HG02981 (cell line): ENCODE measurements at regions not wholly inside any gene's neighbourhood (a gene's known extent, or its start where the extent isn't known, plus 50 kb on each side); places are given as distances from the start of the nearest gene placed in this dataset.
A peak's percentile ranks its signal among the peaks of the same experiment; 100 is the strongest.

ENCODE experiments used
- ATAC-seq: cut with Tn5 transposase; IDR thresholded peaks from one replicate; pipeline ENCODE4 v1.9.1; 2021; ENCODE audit warnings: mild to moderate bottlenecking, moderate library complexity; ENCODE audit not compliant: unreplicated experiment

DNA sequence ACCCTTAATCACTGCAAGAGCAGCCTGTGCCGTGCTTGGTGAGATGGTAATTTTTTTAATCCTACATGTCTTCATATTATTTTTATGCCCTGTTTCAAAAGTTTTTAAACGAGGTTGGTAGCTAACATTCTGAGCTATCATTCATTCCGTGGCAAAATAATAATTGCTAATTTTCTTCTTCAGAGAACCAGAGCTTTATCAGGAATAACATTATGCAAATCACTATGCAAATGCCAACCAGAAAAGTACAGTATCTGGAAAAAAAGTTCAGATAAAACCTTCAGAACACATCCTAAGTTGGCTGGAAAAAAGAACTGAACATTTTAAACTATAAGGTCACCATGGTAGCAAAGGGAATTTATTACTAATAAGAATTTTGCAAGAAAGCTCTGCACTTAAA lies 165.1 kb upstream of the NABP1 start:
- ATAC-seq = no peak

- no peak for ATAC-seq
These were observed 163.3 kb upstream of the NABP1 start for GRCh38 chr2:191514613-191515012.

DNA sequence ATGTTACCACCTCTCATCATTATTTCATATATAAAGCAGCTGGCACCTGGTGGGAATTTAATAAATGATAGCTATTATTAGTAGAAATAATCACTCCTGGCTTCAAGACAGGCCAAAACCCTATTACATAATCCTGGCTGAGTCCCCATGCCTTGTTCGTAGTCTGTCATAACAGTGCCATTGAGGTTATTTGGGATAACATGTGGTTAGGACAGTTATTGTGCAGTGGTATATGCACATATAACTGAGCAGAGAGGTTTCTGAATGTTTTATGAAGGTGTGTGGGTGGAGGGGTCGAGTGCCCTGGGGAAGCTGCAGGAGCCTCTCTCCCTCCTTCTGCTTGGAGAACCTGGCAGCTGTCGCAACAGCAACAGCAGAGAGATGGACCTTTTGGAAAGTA lies 162.4 kb upstream of the NABP1 start:
- no peak for ATAC-seq

DNA sequence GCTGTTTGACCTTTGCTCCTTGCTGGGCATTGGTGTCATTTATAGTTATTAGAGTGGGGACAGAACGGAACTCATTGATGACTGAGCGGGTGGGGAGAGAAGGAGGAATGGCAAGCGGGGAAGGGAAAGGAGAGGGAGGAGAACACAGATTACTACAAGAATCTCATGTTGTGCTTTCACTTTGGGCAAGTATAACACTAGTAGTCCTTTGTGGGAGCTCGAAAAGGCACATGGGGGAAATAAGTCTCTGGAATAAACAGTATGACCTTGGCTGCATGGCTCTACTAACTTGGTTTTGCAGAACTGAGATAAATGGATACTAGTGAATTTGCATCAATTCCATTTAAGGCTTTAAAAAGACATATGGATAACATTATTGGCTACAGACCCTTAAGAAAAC lies 161.7 kb upstream of the NABP1 start:
- no peak for ATAC-seq

DNA sequence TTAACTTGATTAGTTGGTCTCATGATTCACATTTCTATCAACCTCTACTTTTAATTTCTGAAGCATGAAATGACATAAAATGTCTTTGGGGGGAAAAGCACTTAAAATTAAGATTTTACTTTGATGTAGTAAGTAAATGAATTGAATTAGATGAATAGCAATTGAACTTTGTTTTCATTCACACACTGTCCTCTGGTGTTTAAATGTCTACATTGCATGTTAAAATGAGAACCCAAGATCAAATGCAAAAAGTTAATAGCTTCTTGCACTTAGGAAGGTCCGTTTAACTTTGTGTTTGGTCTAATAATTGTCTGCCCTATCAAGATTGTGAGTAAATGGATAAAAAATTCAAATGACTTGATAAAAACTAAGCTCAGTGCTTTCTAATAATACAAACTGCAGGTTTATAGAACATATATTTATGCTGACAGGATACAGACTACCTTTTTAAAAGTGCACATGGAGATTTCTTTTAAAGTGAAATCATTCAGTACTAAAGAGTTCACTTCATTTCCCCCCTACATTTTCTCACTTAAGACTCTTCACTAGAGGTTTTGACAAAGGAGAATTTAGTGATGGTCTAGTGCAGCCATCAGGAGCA lies 156.2 kb upstream of the NABP1 start:
- no peak for ATAC-seq

- no peak for ATAC-seq
These were observed 155.3 kb upstream of the NABP1 start for GRCh38 chr2:191522478-191523120.

DNA sequence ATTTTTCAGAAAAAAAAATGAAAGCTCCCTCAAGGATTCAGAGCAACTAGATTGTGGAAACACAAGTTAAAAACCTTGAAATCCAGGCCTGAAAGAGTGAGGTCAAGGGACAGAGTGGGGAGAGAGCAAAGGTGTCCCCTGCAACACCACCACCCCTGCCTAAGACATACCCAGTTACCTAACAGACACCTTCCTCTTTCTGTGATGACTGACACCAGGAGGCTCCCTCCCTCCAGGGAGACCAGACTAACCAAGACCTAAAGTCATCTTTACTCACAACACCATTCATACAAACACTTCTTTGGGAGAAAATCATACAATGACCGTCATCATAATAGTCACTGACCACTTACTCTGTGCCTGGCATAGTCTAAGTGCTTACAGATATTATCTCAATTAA lies 151.8 kb upstream of the NABP1 start:
- no peak for ATAC-seq

GRCh38 chr2:191526536-191526935 lies 151.4 kb upstream of the NABP1 start:
- ATAC-seq = no peak

- ATAC-seq = no peak
These were observed 150.9 kb upstream of the NABP1 start for GRCh38 chr2:191526953-191527556.

DNA sequence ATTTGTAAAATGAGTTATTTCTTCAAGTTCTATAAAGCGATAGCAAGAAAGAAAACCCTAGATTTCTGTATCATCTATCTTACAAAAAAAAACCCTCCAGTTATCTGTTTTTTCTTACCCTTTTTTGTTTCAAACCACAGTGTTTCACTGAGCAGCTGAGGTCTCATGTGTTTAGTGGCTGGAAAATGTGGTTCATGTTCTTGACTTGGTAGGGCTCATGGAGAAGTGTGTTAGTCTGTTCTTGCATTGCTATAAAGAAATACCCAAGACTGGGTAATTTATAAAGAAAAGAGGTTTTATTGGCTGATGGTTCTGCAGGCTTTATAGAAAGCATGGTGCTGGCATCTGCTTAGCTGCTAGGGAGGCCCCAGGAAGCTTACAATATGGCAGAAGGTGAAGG lies 147.3 kb upstream of the NABP1 start:
- no peak for ATAC-seq

- ATAC-seq = no peak
These were observed 144.2 kb upstream of the NABP1 start for GRCh38 chr2:191533693-191534180.

DNA sequence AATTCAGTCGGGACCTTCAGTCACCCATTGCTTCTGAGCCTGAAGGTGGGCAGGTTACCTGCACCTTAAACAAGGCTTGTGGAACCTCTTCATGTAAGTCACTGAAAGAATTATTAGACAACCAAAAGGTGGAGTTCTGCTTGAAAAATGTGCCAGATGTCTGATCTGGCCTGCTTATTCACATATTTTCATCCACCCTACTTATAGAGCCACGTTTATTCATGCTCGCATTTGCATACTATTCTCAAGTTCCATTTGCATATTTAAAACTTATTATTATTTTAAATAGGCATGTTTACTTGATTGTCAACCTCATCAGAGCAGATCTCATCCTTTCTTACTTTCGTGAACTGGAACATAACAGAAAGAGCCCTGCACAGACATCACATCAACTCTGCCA lies 140.0 kb upstream of the NABP1 start:
- no peak for ATAC-seq

GRCh38 chr2:191538334-191538903 lies 139.5 kb upstream of the NABP1 start:
- no peak for ATAC-seq

DNA sequence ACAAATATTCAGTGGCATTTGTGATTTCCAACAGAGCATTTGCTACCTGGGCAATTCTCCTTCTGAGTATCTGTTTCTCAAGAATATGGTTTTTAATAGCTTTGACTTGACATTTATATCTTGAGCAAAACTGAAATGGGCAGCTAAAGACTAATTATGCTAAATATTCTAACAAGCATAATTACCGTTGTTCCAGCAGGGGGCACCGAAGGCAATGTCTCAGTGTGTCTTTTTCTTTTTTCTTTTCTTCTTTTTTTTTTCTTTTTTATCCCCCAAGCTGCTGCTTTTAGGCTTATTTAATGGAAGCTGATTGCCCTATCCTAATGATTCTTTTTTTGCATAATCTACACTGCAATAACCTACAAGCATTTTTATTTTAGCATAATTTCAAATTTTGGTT lies 138.9 kb upstream of the NABP1 start:
- ATAC-seq = no peak

- ATAC-seq = no peak
These were observed 137.3 kb upstream of the NABP1 start for GRCh38 chr2:191540681-191541080.

GRCh38 chr2:191543708-191544107 lies 134.2 kb upstream of the NABP1 start:
- ATAC-seq = no peak

GRCh38 chr2:191544461-191545062 lies 133.4 kb upstream of the NABP1 start:
- no peak for ATAC-seq

DNA sequence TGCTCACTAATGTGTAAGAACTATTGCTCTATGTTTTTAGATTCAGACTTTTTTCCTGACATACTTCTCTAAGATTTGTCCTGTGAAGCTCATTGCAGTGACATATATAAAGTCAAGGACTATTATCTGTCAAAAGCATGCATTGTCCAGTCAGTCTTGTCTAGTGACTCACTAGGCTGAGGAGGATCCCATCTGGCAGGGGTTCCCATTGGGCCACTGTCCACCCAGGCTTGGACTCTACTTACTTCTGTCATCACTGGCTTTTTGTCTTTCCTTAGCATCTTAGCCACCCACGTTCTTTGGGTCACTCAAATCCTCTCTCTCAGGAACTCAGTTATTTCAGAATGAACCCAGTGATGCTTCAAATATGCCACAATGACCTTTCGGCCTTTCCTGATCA lies 132.6 kb upstream of the NABP1 start:
- ATAC-seq = no peak

GRCh38 chr2:191552066-191552465 lies 125.9 kb upstream of the NABP1 start:
- no peak for ATAC-seq

DNA sequence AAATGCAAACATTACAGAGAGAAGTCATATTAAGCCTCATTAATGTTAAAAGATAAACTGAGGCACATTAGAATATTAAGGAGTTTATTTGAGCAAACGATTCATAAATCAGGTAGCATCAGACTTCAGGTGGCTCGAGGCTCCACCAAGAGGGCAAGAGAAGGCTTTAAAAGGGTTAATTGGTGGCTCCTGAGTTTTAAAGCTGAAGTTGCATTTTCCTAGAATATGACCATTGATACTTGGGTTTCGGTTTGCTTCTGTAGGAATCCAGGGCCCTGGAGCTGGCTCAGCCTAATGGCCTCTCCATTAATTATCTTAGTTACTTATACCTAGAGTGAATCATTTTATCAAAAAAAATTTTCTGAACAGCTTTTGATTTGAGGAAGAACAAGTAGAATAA lies 123.7 kb upstream of the NABP1 start:
- ATAC-seq = no peak

DNA sequence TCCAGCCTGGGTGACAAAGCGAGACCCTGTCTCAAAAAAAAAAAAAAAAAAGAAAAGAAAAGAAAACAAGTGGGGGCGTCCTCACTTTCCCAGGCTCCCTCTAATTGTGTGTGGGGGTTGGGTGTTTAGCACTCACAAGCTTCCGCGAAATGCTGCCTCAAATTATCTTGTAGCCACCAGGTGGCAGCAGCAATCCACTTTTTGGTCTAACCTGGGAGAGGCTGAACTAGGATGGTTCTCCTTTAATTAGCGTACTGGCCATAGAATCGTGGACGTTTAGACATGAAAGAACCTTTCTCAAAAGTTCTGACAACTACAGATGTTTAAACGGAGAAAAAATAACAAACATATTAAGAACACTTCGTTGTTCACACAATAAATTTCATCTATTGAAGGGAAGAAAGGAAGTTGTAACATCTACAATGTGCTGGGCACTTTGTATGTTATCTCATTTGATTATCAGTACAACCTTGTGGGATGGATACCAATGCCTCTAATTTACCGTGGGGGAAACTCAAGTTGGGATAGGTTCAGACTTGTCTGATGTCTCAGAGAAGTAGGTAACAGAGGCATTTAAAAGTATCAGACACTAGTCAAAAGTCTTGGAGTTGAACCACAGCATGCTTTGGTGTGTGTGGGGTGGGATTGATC lies 122.7 kb upstream of the NABP1 start:
- peak; percentile 92 for ATAC-seq
